Right lung (tissue), 2 donors: ENCODE measurements at regions not wholly inside any gene's neighbourhood (a gene's known extent, or its start where the extent isn't known, plus 50 kb on each side); places are given as distances from the start of the nearest gene placed in this dataset.
"Not testable (repeated sequence)": the region's sequence is repeated elsewhere in the genome, so short reads cannot be mapped to it uniquely, and the experiment has no call there.

Source experiments
- DNase-seq, 2 donors: peaks; one replicate each; pipeline ENCODE4 v3.0.0-alpha.2; 2013

- peak; percentile 75 to 85 for DNase-seq
Observed at GRCh38 chr9:87405677-87406542, 91.8 kb upstream of the DAPK1 start.

DNA sequence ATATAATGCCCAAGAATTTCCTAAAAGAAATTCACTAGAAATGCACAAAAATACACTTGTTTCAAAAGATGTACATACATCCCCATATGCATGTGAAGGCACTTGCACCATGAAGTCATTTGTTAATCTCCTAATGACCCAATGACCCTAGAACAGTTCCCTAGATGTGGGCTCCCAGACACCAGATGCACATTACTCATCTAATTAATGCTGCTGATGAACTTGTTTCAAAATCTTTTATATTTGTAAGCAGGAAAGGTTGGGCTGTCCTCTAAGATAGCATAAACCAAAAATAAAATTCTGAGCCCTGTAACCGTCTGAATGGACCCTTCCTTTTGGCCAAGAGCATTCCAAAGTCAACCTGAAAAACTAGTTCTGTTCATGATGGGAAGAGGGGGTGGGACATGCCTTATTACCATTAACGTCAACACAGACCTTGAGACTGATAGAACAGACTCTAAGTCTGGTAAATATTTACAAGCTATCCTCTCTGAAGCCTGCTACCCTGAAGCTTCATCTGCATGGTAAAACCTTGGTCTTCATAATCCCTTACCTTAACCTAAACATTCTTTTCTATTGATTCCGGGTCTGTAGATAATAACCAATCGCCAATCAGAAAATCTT is 91.0 kb upstream of the DAPK1 start:
- DNase-seq = no peak

- DNase-seq = not testable (repeated sequence)
Observed at GRCh38 chr9:87410047-87411005, 87.3 kb upstream of the DAPK1 start.

DNA sequence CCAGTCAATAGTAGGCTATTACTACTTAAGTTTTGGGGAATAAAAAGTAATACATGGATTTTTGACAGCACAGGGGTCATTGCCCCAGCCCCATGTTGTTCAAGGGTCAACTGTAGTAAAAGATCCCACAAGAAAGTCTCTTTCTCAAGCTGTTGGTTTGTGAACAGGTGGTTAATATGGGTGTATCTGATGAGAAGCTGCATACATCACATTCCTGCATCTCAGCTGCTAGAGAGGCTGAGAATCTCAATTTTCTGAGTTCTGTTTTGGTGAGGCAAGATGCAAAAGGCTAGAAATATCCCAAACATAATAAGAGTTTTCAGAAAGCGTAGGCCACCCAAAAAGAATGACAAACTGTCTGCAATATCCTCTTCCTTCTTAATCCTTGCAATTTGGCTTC is 76.8 kb upstream of the DAPK1 start:
- DNase-seq = no peak

GRCh38 chr9:87421734-87422133 is 75.9 kb upstream of the DAPK1 start:
- no peak for DNase-seq

GRCh38 chr9:87422999-87423398 is 74.7 kb upstream of the DAPK1 start:
- no peak for DNase-seq

- not testable (repeated sequence) for DNase-seq
Observed at GRCh38 chr9:87423885-87424284, 73.8 kb upstream of the DAPK1 start.

GRCh38 chr9:87425202-87425601 is 72.5 kb upstream of the DAPK1 start:
- DNase-seq = no peak

- no peak for DNase-seq
Observed at GRCh38 chr9:87427851-87428506, 69.7 kb upstream of the DAPK1 start.

DNA sequence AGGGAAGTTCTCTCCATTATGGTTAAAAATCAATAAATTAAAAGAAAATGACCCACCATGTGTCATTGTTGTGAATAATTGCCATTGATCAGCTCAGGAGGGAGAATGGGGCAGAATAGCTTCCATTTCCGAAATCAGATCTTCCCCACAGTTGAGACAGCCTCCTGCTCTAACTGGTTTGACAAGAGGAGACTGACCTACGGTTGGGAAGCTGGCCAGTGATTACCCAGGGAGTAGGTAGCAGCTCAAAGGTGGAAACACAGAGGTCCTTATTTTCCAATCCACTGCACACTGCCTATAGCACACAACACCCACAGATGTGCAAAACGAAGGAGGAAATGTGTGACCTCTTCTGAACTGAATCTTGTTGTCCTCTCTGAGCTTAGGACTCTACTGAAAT is 69.0 kb upstream of the DAPK1 start:
- no peak for DNase-seq

GRCh38 chr9:87431837-87432236 is 65.8 kb upstream of the DAPK1 start:
- no peak for DNase-seq

DNA sequence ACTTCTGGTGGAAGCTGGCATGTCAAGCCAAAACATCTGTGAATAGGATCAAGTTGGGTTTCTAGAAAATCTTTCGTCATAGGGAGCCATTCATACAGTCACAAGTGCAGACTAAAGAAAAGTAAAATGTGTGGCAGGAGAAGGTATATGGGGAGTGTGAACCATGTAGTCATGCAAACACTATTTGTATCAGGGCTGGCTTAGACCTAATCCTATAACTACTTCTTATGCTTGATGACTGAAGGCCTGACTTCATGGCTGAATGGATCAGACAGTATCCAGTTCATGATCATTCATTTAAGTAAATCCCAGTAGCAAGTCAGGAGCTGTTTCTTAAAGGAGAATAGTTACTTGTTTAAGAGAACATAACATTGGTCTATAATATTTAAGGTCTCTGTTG is 63.8 kb upstream of the DAPK1 start:
- no peak for DNase-seq

GRCh38 chr9:87434366-87434765 is 63.3 kb upstream of the DAPK1 start:
- no peak for DNase-seq

DNA sequence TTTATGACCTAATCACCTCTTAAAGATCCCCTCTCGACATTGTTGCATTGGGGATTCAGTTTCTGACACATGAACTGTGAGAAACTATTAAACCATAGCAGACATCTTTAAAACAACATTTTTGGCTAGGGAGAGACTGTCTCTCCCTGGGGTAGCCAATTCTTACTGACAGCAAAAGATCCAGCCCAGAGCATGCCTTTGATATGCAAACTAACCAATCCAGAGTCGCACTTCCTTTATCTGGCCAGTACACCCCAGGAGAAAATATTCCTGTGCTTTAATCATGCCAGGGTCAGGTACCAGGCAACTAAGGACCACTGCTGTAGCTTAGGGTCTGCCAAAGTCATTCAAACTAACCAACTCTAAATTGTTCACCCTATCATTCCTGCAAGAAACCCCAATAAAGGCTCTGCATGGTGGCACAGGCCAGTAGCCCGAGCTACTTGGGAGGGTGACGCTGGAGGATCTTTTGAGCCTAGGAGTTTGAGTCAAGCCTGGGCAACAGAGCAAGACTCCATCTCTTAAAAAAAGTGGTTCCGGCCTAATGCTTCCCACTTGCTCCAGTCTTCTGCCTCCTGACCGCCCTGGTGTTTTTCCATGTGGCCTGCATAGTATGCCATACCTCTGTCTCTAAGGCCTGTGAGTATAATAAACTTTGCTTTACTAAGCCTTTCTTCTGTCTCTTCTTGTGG is 62.3 kb upstream of the DAPK1 start:
- no peak for DNase-seq

GRCh38 chr9:87436716-87437115 is 61.0 kb upstream of the DAPK1 start:
- no peak for DNase-seq

DNA sequence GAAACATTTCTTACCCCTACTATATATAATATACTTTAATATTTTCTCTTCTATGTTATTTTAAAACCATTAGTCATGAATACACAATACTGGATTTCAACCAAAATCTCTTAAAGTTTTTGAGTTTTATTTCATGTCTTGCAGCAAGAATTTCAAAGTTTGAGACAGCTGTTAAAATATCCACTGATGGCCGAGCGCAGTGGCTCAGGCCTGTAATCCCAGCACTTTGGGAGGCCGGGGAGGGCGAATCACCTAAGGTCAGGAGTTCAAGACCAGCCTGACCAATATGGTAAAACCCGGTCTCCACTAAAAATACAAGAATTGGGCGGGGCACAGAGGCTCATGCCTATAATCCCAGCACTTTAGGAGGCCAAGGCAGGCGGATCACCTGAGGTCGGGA is 59.7 kb upstream of the DAPK1 start:
- DNase-seq = no peak

DNA sequence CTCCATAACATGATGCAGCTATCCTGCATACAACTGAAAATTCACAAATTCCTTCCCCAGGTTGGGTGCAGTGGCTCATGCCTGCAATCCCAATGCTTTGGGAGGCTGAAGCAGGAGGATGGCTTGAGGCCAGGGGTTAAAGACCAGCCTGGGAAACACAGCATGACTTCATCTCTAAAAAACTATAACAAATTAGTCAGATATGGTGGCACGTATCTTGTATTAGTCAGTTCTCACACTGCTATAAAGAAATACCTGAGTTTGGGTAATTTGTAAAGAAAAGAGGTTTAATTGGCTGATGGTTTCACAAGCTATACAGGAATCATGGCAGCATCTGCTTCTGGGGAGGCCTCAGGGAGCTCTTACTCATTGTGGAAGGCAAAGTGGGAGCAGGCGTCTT is 56.4 kb upstream of the DAPK1 start:
- DNase-seq = no peak

DNA sequence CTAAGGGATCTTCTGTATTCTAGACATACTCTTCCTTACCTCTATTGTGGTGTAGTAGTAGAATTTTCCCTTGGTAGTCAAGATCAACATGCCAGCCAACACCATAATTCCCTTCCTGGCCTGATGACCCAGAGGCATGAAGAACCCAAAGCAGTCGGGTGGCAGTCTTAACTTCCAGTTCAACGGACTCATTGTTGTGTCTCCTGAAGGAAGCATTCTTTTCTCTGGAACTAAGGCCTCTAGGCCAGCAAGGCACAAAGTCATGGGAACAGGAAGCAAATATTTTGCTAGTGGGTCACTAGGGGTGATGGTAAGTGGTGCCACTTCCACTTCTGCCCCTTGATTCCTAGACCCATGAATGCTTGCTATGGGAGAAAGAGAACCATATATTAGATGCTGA is 55.2 kb upstream of the DAPK1 start:
- no peak for DNase-seq

DNA sequence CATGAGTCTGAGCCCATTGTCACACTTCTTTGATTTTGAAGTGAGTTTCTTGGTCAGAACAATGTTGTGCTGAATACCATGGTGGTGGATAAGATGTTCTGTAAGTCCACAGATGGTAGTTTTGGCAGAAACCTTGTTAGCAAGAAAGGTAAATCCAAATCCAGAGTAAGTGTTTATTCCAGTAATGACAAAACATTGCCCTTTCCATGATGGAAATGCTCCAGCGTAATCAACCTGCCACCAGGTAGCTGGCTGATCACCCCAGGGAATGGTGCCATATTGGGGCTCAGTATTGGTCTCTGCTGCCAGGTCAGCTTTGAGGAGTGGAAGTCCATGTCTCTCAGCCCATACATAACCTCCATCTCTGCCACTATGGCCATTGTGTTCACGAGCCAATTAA is 54.7 kb upstream of the DAPK1 start:
- no peak for DNase-seq

DNA sequence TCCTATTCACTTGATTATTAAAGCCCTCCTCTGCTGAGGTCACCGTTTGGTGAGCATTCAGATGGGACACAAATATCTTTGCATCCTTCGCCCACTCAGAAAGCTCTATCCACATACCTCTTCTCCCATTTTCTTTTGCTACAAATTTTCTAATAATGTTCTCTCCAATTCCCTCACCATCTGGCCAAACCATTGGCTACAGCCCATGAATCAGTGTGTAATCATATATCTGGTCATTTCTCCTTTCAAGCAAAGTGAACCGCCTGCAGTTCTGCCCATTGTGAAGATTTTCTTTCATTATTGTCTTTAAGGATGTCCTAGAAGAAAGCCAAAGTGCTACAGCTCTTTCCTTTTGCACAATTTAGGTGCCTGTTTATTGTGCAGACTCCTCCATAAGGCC is 54.2 kb upstream of the DAPK1 start:
- DNase-seq = no peak

DNA sequence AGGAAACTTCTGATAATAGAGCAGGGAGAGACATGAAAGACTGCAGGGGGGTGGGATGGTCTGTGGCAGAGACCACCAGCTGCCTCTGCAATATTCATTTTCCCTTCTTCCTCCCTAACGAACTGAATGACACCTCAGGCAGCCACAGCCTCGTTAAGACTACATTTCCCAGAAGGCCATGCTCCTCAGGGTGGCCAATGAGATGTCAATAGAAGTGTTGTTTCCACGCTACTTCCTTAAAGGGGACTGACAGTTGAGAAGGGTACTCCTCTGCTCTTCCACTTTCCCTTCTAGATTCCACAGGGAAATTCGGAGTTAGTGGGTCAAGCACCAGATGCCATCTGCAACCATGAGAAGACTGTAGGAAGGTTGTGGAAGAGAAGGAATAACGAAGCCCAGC is 52.0 kb upstream of the DAPK1 start:
- no peak for DNase-seq
